GM21528 (cell line): ENCODE measurements at regions not wholly inside any gene's neighbourhood (a gene's known extent, or its start where the extent isn't known, plus 50 kb on each side); places are given as distances from the start of the nearest gene placed in this dataset.

ENCODE experiments used
- ATAC-seq: cut with Tn5 transposase; IDR thresholded peaks from one replicate; pipeline ENCODE4 v1.9.1; 2021; ENCODE audit warnings: mild to moderate bottlenecking, moderate library complexity; ENCODE audit not compliant: unreplicated experiment, low FRiP score

- ATAC-seq = no peak
Measured at GRCh38 chr4:117324851-117325491, 239.6 kb upstream of the TRAM1L1 start.

GRCh38 chr4:117326091-117326490 is 240.7 kb upstream of the TRAM1L1 start:
- ATAC-seq = no peak

- no peak for ATAC-seq
Measured at GRCh38 chr4:117327491-117327890, 242.1 kb upstream of the TRAM1L1 start.

- ATAC-seq = no peak
Measured at GRCh38 chr4:117328333-117328732, 243.0 kb upstream of the TRAM1L1 start.

- no peak for ATAC-seq
Measured at GRCh38 chr4:117331817-117332216, 246.4 kb upstream of the TRAM1L1 start.

GRCh38 chr4:117334451-117335188 is 249.2 kb upstream of the TRAM1L1 start:
- no peak for ATAC-seq

- ATAC-seq = no peak
Measured at GRCh38 chr4:117357437-117357836, 272.1 kb upstream of the TRAM1L1 start.

- ATAC-seq = no peak
Measured at GRCh38 chr4:117357866-117358265, 272.5 kb upstream of the TRAM1L1 start.

- ATAC-seq = no peak
Measured at GRCh38 chr4:117370944-117371668, 285.7 kb upstream of the TRAM1L1 start.

- ATAC-seq = no peak
Measured at GRCh38 chr4:117375101-117375500, 289.7 kb upstream of the TRAM1L1 start.

GRCh38 chr4:117376692-117377091 is 291.3 kb upstream of the TRAM1L1 start:
- ATAC-seq = no peak

GRCh38 chr4:117378942-117379341 is 293.6 kb upstream of the TRAM1L1 start:
- ATAC-seq = no peak

- ATAC-seq = no peak
Measured at GRCh38 chr4:117383468-117383867, 298.1 kb upstream of the TRAM1L1 start.

GRCh38 chr4:117385526-117385925 is 300.1 kb upstream of the TRAM1L1 start:
- ATAC-seq = no peak

GRCh38 chr4:117387072-117387471 is 301.7 kb upstream of the TRAM1L1 start:
- no peak for ATAC-seq

- ATAC-seq = no peak
Measured at GRCh38 chr4:117400039-117400835, 314.9 kb upstream of the TRAM1L1 start.

- no peak for ATAC-seq
Measured at GRCh38 chr4:117412661-117413060, 327.3 kb upstream of the TRAM1L1 start.

- ATAC-seq = no peak
Measured at GRCh38 chr4:117417856-117418255, 332.5 kb upstream of the TRAM1L1 start.

GRCh38 chr4:117420948-117421347 is 335.6 kb upstream of the TRAM1L1 start:
- no peak for ATAC-seq

- no peak for ATAC-seq
Measured at GRCh38 chr4:117421706-117422105, 336.3 kb upstream of the TRAM1L1 start.

- no peak for ATAC-seq
Measured at GRCh38 chr4:117422297-117422696, 336.9 kb upstream of the TRAM1L1 start.
